ENCODE measurements at regions not wholly inside any gene's neighbourhood (a gene's known extent, or its start where the extent isn't known, plus 50 kb on each side); places are given as distances from the start of the nearest gene placed in this dataset.

- Histone ChIP-seq H3K4me2 (ENCODE audit: control insufficient read depth, insufficient read depth) (no peak overlapping the region), H3K4me1 (ENCODE audit: control insufficient read depth, insufficient read depth, low read length) (no peaks in the 10 kb centered on the region), H4K20me1 (ENCODE audit: control insufficient read depth, insufficient read depth) (no peaks in the 10 kb centered on the region), H2AFZ (ENCODE audit: control insufficient read depth, low read depth, low read length) (no peak overlapping the region), H3K27ac (ENCODE audit: control insufficient read depth, insufficient read depth) (no peak overlapping the region), H3K27me3 (replicated peaks in 1 of 2; ENCODE audit: control insufficient read depth in 2 of 2, insufficient read depth in 2 of 2, low read length in 1 of 2) (no peaks in the 10 kb centered on the region), H3K79me2 (ENCODE audit: control insufficient read depth, insufficient read depth, low read length) (no peaks in the 10 kb centered on the region), H3K9me3 (replicated peaks; ENCODE audit: control insufficient read depth, insufficient read depth, low read length) (no peaks in the 10 kb centered on the region), H3K9ac (ENCODE audit: control insufficient read depth, insufficient read depth, low read length) (no peak overlapping the region), H3K4me3 (no peak overlapping the region), H3K36me3 (ENCODE audit: control insufficient read depth in 2 of 2, insufficient read depth in 2 of 2, low read length in 1 of 2) (no peaks in the 10 kb centered on the region)
- POLR2A ChIA-PET: no interaction called here
- in situ Hi-C loops (cut with MboI): no loop called here
- no peak for ATAC-seq
- FAIRE-seq: no peak
- CTCF ChIA-PET: interaction anchor here (1.5 kb wide), 1 partner anchor 179 kb away, joined by 3 read pairs; no protein-coding TSS in a partner anchor
- 37% methylated on average over 6 of the region's 6 CpGs for WGBS (ENCODE audit: insufficient coverage, insufficient replicate concordance, low lambda C conversion rate, missing lambda C conversion rate)
- SMC1A ChIA-PET (ENCODE audit: uncharacterized antibody, unreplicated experiment): no interaction called here
- no peak for DNase-seq (ENCODE audit: low read depth, low spot score)
- BruUV-seq (replicated peaks): no TSS peak
- RAD21 ChIA-PET (ENCODE audit: unreplicated experiment): no interaction called here
- intact Hi-C loops (cut with micrococcal nuclease; ENCODE audit: unreplicated experiment): no loop called here
- TF ChIP-seq ZBTB33 (IDR thresholded peaks at IDR 0.05) (no peak), ZNF274 (IDR thresholded peaks at IDR 0.05; ENCODE audit: insufficient read depth, insufficient read length) (no peak), MTA2 (IDR thresholded peaks at IDR 0.05; ENCODE audit: low read depth) (no peak), PRDM15 (CRISPR knock-in tag; IDR thresholded peaks at IDR 0.05) (no peak), LARP7 (IDR thresholded peaks at IDR 0.05) (no peak), TCF3 (IDR thresholded peaks at IDR 0.05; ENCODE audit: borderline replicate concordance, insufficient read depth, low read depth, low read length) (no peak), ZNF207 (IDR thresholded peaks at IDR 0.05; ENCODE audit: borderline replicate concordance) (no peak), JUND (IDR thresholded peaks at IDR 0.05; ENCODE audit: low read depth, low read length) (no peak), EGR1 (IDR thresholded peaks at IDR 0.05; ENCODE audit: borderline replicate concordance in 1 of 2, low read depth in 2 of 2, low read length in 2 of 2) (no peak), ZBED1 (IDR thresholded peaks at IDR 0.05; ENCODE audit: borderline replicate concordance) (no peak)
- TF ChIP-seq, protein P1, sequence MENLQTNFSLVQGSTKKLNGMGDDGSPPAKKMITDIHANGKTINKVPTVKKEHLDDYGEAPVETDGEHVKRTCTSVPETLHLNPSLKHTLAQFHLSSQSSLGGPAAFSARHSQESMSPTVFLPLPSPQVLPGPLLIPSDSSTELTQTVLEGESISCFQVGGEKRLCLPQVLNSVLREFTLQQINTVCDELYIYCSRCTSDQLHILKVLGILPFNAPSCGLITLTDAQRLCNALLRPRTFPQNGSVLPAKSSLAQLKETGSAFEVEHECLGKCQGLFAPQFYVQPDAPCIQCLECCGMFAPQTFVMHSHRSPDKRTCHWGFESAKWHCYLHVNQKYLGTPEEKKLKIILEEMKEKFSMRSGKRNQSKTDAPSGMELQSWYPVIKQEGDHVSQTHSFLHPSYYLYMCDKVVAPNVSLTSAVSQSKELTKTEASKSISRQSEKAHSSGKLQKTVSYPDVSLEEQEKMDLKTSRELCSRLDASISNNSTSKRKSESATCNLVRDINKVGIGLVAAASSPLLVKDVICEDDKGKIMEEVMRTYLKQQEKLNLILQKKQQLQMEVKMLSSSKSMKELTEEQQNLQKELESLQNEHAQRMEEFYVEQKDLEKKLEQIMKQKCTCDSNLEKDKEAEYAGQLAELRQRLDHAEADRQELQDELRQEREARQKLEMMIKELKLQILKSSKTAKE (IDR thresholded peaks at IDR 0.05; ENCODE audit: low read depth, poor library complexity, severe bottlenecking): no peak
- TF ChIP-seq, protein P2, sequence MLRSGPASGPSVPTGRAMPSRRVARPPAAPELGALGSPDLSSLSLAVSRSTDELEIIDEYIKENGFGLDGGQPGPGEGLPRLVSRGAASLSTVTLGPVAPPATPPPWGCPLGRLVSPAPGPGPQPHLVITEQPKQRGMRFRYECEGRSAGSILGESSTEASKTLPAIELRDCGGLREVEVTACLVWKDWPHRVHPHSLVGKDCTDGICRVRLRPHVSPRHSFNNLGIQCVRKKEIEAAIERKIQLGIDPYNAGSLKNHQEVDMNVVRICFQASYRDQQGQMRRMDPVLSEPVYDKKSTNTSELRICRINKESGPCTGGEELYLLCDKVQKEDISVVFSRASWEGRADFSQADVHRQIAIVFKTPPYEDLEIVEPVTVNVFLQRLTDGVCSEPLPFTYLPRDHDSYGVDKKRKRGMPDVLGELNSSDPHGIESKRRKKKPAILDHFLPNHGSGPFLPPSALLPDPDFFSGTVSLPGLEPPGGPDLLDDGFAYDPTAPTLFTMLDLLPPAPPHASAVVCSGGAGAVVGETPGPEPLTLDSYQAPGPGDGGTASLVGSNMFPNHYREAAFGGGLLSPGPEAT (IDR thresholded peaks at IDR 0.05; ENCODE audit: low read depth): no peak
Measured at GRCh38 chr3:69484507-69485393, 98.9 kb upstream of the FRMD4B start.
